ENCODE measurements at regions not wholly inside any gene's neighbourhood (a gene's known extent, or its start where the extent isn't known, plus 50 kb on each side); places are given as distances from the start of the nearest gene placed in this dataset.
"Not testable (repeated sequence)": the region's sequence is repeated elsewhere in the genome, so short reads cannot be mapped to it uniquely, and the experiment has no call there.

GRCh38 chr9:97248252-97248651 lies 59.2 kb upstream of the CCDC180 start:
- not testable (repeated sequence) for DNase-seq

DNA sequence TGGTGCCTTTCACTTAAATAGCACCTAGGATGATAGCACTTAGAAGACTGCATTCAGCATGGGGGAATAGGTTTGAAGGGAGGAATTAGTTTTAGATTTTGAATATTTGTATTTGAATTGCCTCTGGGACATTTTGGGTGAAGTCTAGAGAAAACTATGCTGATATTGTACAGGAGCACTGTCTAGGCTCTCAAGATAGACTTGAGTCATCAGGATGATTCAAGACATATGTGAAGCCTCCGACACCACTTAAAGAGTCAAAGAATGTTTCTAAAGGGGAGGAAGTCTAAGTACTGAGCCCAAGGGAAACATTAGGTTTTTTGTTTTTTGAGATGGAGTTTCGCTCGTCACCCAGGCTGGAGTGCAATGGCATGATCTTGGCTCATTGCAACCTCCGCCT lies 63.9 kb upstream of the CCDC180 start:
- DNase-seq, result no peak

DNA sequence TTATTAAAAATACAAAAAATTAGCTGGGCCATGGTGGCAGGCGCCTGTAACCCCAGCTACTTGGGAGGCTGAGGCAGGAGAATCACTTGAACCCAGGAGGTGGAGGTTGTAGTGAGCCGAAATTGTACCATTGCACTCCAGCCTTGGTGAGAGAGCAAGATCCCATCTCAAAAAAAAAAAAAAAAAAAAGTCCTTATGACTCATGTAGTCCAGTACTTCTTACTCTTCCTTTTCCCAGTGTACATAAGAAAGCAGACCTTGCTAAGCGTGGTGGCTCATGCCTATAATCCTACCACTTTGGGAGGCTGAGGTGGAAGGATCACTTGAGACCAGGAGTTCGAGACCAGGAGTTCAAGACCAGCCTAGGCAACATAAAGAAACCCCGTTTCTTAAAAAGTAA lies 66.0 kb upstream of the CCDC180 start:
- not testable (repeated sequence) for DNase-seq

DNA sequence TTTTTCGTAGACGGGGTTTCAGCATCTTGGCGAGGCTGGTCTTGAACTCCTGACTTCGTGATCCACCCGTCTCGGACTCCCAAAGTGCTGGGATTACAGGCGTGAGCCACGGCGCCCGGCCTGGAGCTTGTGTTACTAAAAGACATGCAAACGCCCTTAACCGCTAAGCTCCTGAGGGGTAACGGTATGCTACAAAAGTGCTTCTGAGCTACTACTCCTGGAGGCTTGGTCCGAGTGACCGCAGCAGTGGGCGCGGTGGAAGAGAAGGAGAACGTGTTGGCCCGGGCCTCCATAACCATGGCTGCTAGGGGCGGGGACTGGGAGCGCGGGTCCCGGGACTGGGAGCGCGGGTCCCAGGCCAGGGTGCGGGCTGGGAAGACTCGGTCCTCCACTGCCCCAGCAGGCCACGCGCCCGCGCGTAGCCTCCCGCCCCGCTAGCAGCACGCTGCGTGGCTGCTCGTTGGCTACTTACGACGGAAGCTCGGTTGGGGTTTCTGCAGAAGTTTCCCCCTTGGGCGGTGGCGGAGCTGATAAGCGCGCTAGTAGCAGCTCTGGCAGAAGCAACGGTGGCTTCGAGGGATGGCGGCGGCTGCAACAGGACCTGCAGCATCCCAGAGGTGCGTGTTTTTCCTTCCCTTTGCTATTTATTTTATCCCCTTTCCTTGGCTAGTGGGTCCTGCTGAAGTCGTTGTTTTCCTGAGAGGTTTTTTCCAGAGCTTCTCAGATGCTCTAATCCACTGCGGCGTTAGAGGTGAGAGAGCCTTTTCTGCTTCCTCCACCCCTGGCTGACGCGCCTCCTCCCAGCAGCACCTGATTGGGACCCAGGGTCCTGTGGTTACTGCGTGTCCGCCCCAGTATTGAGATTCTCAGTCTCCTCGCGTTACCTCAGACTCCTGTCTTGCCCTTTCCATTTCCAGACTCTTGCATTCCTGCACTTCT lies 69.2 kb upstream of the CCDC180 start:
- peak; percentile 83 for DNase-seq

- DNase-seq, result no peak
Observed at GRCh38 chr9:97237311-97237786, 70.1 kb upstream of the CCDC180 start.

GRCh38 chr9:97233009-97233400 lies 74.5 kb upstream of the CCDC180 start:
- not testable (repeated sequence) for DNase-seq

GRCh38 chr9:97232060-97233008 lies 75.1 kb upstream of the CCDC180 start:
- DNase-seq, result not testable (repeated sequence)

- DNase-seq, result not testable (repeated sequence)
Observed at GRCh38 chr9:97222393-97222792, 85.1 kb upstream of the CCDC180 start.

DNA sequence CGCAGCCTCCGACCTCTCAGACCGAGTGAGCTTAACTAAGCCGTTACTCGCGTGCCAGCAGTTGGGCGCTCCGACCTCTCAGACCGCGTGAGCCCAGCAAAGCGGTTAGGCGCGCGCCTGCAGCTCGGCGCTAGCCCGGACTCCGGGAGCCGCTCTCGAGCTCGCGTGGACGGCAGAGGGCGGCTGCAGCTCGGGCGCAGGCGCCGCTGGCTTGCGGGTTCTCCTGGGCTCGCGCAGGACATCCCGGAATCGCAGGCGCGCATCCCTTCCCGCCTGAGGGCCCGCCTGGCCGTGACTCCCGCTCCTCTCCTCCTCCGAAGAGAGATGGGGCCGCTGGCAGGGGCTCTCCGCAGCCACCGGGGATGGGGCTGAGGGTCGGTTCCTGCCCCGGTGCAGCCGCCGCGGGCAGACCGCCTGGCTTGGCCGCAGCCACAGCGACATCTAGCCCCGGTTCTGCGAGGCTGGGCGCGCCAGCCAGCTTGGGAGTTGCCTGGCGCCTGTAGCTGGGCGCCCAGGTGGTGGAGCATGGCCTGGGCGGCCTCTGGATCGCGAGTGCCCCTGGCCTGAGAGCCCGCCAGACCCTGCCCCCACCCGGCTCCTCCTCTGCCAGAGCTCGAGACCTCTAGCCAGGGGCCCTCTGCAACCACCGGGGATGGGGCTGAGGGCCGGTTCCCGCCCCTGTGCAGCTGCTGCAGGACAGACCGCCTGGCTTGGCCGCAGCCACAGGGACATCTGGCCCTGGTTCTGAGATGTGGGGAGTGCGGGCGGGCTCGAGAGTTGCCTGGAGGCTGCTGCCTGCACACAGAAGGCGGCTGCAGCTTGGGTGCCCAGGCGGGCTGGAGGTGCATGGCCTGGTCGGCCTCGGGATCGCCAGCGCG lies 85.7 kb upstream of the CCDC180 start:
- DNase-seq, result peak; percentile 62

DNA sequence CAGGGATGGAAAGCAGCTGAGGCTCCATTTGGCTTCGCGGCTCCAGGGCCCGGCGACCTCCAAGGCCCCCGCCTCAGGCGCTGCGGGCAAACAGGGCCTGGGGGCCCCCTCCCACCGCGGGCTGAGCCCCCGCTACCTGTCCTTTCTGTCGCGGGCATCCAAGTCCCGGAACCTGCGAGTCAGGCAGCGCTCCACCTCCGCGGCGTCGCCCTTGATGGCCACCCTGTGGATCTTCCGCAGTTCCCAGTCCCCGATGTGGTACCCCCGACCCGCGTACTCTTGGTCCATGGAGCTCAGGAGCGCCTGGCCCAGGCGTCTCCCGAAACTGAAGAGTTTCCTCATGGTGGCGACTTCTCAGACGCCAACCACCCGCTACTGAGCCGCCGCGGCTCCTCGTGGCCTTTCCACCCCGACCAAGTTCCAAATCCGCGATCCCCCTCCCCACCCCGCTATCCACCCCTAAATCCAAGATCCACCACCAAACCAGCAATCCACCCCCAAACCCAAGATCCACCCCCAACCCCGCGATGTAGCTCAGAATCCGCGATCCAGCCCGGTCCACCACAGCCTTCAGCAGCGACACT lies 86.5 kb upstream of the CCDC180 start:
- DNase-seq, result no peak

- DNase-seq, result not testable (repeated sequence)
Observed at GRCh38 chr9:97220396-97220795, 87.1 kb upstream of the CCDC180 start.

DNA sequence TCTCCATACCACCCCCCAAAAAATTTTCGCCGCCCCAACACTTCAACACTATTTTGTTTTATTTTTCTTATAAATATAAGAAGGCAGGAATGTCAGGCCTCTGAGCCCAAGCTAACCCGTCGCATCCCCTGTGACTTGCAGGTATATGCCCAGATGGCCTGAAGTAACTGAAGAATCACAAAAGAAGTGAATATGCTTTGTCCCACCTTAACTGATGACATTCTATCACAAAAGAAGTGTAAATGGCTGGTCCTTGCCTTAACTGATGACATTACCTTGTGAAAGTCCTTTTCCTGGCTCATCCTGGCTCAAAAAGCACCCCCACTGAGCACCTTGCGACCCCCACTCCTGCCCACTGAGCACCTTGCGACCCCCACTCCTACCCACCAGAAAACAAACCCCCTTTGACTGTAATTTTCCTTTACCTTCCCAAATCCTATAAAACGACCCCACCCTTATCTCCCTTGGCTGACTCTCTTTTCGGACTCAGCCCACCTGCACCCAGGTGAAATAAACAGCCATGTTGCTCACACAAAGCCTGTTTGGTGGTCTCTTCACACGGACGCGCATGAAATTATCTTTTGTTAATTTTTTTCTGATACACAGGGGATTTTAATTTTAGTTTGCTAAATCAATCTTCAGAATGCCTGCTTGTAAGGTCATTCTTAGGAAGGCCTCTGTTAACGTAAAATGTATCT lies 87.9 kb upstream of the CCDC180 start:
- not testable (repeated sequence) for DNase-seq

DNA sequence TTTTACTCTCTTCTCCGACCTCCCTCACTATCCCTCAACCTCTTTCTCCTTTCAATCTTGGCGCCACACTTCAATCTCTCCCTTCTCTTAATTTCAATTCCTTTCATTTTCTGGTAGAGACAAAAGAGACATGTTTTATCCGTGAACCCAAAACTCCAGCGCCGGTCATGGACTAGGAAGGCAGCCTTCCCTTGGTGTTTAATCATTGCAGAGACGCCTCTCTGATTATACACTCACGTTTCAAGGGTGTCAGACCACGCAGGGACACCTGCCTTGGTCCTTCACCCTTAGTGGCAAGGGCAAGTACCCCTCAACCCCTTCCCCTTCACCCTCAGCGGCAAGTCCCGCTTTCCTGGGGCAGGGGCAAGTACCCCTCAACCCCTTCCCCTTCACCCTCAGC lies 92.3 kb upstream of the CCDC180 start:
- DNase-seq, result not testable (repeated sequence)

DNA sequence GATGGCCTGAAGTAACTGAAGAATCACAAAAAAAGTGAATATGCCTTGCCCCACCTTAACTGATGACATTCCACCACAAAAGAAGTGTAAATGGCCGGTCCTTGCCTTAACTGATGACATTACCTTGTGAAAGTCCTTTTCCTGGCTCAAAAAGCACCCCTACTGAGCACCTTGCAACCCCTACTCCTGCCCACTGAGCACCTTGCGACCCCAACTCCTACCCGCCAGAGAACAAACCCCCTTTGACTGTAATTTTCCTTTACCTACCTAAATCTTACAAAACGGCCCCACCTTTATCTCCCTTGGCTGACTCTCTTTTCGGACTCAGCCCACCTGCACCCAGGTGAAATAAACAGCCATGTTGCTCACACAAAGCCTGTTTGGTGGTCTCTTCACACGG lies 92.9 kb upstream of the CCDC180 start:
- DNase-seq, result not testable (repeated sequence)

DNA sequence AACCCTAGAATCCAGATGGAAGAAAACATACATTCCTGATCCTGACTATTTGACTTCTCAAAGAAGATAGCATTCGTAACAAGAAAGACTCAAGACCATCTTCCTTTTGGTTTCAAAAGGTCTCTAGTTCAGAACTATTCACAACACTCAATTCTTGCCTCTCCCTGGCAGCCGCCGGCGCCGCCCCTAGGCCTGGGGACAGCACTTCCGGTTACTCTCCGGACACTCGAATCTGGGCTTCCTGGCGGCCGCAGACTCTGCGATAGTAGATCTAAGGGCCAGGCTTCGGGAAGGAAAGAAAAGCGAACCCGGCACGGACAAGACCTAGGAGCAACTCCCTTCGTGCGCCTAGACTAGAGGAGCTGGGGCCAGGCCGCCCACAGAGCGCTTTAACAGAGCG lies 107.8 kb upstream of the CCDC180 start:
- not testable (repeated sequence) for DNase-seq

- DNase-seq, result not testable (repeated sequence)
Observed at GRCh38 chr9:97193767-97194166, 113.7 kb upstream of the CCDC180 start.

- no peak for DNase-seq
Observed at GRCh38 chr9:97188545-97188944, 118.9 kb upstream of the CCDC180 start.

- DNase-seq, result not testable (repeated sequence)
Observed at GRCh38 chr9:97187706-97188105, 119.8 kb upstream of the CCDC180 start.

DNA sequence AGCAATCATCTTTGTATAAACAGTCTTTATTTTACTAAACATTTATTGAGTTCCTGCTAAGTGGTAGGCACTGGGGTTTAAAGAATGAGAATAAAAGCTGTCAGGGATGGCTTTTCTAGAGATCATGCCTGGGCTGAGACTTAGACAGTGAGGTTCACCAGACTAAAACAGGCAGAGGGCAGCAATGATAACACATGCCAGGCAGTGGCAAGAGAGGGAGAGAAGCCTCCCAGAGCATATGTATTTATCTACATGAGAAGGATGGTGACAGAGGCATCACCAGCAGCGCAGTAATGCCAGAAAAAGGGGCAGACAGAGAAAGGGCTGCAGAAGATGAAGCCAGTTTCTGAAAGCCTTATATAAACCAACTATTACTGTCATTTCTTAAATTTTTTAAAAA lies 121.0 kb upstream of the CCDC180 start:
- no peak for DNase-seq

DNA sequence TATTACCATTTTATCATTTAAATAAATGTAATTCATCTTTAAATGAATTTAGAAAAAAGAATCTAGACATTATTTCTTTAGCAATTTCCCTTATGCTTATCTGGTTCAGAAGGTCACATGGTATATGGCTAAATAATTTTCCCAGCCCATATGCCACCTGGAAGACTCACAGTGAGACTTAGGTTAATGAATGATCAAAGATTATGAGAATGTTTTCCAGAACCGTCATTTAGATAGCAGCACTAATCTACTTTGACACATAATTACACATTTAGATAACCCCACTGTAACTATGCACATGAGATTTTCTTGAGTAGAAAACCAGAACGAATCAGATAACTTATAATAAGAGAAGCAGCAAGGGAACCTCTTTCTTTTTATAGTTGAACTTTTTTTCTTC lies 124.9 kb upstream of the CCDC180 start:
- not testable (repeated sequence) for DNase-seq

DNA sequence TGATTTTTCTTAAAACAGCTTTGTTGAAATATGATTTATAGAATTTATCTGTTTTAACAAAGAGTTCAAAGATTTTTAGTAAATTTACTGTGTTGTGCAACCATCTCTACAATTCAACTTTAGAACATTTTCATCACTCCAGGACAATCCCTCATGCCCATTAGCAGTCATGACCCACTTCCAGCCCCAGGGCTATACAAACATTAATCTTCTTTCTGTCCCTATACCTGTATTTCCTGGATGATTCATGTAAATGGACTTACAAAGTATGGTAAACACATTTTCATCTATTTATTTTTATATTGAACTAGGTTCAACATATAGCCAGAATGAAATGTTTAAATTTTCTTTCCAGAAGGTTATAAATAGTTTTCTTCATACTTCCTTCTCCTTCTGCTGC lies 127.8 kb upstream of the CCDC180 start:
- no peak for DNase-seq
